ENCODE measurements at regions not wholly inside any gene's neighbourhood (a gene's known extent, or its start where the extent isn't known, plus 50 kb on each side); places are given as distances from the start of the nearest gene placed in this dataset.

- Histone ChIP-seq H3K4me2 (ENCODE audit: insufficient read depth, insufficient read length, low read length) (no peak overlapping the region), H2BK12ac (ENCODE audit: insufficient read length, low read depth, low read length) (no peak overlapping the region), H3K79me2 (ENCODE audit: insufficient read depth, low read length) (no peaks in the 10 kb centered on the region), H3K27ac (ENCODE audit: insufficient read length, low read depth, low read length) (no peak overlapping the region), H3K4ac (ENCODE audit: low read depth, low read length) (no peak overlapping the region), H3T11ph (ENCODE audit: low read length) (no peak overlapping the region), H4K8ac (replicated peaks; ENCODE audit: insufficient read length, low read depth, low read length) (no peak overlapping the region), H3K79me1 (ENCODE audit: insufficient read depth, low read depth, low read length, poor library complexity, severe bottlenecking) (no peaks in the 10 kb centered on the region), H3K4me1 (ENCODE audit: insufficient read depth, low read length) (0 out of 2 replicates have a peak, but pooled peaks cover 2% of the 10 kb centered on the region), H4K20me1 (ENCODE audit: control insufficient read depth, insufficient read depth, insufficient read length) (no peaks in the 10 kb centered on the region), H2BK5ac (ENCODE audit: insufficient read length, low read length) (no peak overlapping the region), H3K9ac (ENCODE audit: extremely low read depth, insufficient read length, low read length) (no peak overlapping the region), H3K18ac (ENCODE audit: insufficient read length, low read depth, low read length) (no peak overlapping the region), H3K9me3 (ENCODE audit: control insufficient read depth, low read depth, low read length) (peaks cover 9% of the 10 kb centered on the region), H4K91ac (ENCODE audit: insufficient read length, low read depth, low read length) (no peak overlapping the region), H3K14ac (ENCODE audit: insufficient read depth, low read length) (no peak overlapping the region), H2BK15ac (ENCODE audit: low read depth, low read length) (no peak overlapping the region), H3K23ac (ENCODE audit: insufficient read length, low read depth, low read length) (no peak overlapping the region), H2BK120ac (ENCODE audit: low read depth, low read length, poor library complexity, severe bottlenecking) (no peak overlapping the region), H2AK5ac (ENCODE audit: insufficient read length, low read length) (no peak overlapping the region), H3K27me3 (ENCODE audit: insufficient read depth, low read length) (no peaks in the 10 kb centered on the region), H2AFZ (ENCODE audit: low read length) (no peak overlapping the region), H3K23me2 (ENCODE audit: insufficient read length, low read depth, low read length, poor library complexity, severe bottlenecking) (no peaks in the 10 kb centered on the region), H2BK20ac (ENCODE audit: low read depth, low read length, poor library complexity, severe bottlenecking) (no peak overlapping the region), H3K56ac (ENCODE audit: insufficient read length, low read depth, low read length) (no peak overlapping the region), H4K5ac (ENCODE audit: insufficient read length, low read depth, low read length) (no peak overlapping the region)
- Mint-ChIP-seq H3K9me3 (peaks cover 30 to 48% of the 10 kb centered on the region in 2 experiments), H3K27me3 (ENCODE audit: low read depth) (peaks cover 18% of the 10 kb centered on the region), H3K4me3 (no peak overlapping the region), H3K4me1 (peaks cover 10 to 14% of the 10 kb centered on the region in 2 experiments), H3K27ac (no peak overlapping the region), H3K36me3 (ENCODE audit: insufficient read depth in 1 of 3, low read depth in 3 of 3) (peaks cover 4 to 29% (median 8%) of the 10 kb centered on the region in 3 experiments)
- no peak for DNase-seq
- WGBS (ENCODE audit: extremely low coverage, insufficient read length, low lambda C conversion rate), result no CpG with 5 or more reads among the region's 10 CpGs
- TF ChIP-seq, protein P1, sequence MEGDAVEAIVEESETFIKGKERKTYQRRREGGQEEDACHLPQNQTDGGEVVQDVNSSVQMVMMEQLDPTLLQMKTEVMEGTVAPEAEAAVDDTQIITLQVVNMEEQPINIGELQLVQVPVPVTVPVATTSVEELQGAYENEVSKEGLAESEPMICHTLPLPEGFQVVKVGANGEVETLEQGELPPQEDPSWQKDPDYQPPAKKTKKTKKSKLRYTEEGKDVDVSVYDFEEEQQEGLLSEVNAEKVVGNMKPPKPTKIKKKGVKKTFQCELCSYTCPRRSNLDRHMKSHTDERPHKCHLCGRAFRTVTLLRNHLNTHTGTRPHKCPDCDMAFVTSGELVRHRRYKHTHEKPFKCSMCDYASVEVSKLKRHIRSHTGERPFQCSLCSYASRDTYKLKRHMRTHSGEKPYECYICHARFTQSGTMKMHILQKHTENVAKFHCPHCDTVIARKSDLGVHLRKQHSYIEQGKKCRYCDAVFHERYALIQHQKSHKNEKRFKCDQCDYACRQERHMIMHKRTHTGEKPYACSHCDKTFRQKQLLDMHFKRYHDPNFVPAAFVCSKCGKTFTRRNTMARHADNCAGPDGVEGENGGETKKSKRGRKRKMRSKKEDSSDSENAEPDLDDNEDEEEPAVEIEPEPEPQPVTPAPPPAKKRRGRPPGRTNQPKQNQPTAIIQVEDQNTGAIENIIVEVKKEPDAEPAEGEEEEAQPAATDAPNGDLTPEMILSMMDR (conservative IDR thresholded peaks at IDR 0.05), result no peak
These were observed 85.9 kb upstream of the SIM2 start for GRCh38 chr21:36613059-36613458.
